H1 (cell line): ENCODE measurements at regions not wholly inside any gene's neighbourhood (a gene's known extent, or its start where the extent isn't known, plus 50 kb on each side); places are given as distances from the start of the nearest gene placed in this dataset.

ENCODE experiments used
- NRF1 ChIP-seq: IDR thresholded peaks from 2 replicates; pipeline ENCODE4 v1.6.1; 2011; ENCODE audit warnings: mild to moderate bottlenecking, low read depth, low read length, improper control_type of control experiment
- PHF8 ChIP-seq: fragments of 200-600 bp; sonication (generic); conservative IDR thresholded peaks from 2 replicates; pipeline ENCODE4 v1.7.1; 2012; ENCODE audit warnings: low read depth, mild to moderate bottlenecking, inconsistent platforms, low read length, moderate library complexity
- RBBP5 ChIP-seq: IDR thresholded peaks from 2 replicates; pipeline ENCODE4 v1.7.1; 2012; ENCODE audit warnings: low read depth, mild to moderate bottlenecking, inconsistent platforms, low read length, moderate library complexity, borderline replicate concordance
- RXRA ChIP-seq: IDR thresholded peaks from 2 replicates; pipeline ENCODE4 v1.6.1; 2011; ENCODE audit warnings: low read depth, mild to moderate bottlenecking, low read length, moderate library complexity; ENCODE audit not compliant: insufficient read depth
- SP1 ChIP-seq: IDR thresholded peaks from 2 replicates; pipeline ENCODE4 v1.6.1; 2011; ENCODE audit warnings: low read depth, low read length
- SP2 ChIP-seq: IDR thresholded peaks from 2 replicates; pipeline ENCODE4 v1.6.1; 2012; ENCODE audit warnings: mild to moderate bottlenecking, low read length, inconsistent platforms

- TF ChIP-seq RBBP5 (no peak), SP2 (no peak), PHF8 (no peak), SP1 (no peak), NRF1 (no peak), RXRA (no peak)
These were observed 671.5 kb upstream of the SLC8A1 start (continued) for GRCh38 chr2:41123341-41123740.
